GM12872 (cell line): ENCODE measurements at regions not wholly inside any gene's neighbourhood (a gene's known extent, or its start where the extent isn't known, plus 50 kb on each side); places are given as distances from the start of the nearest gene placed in this dataset.
A peak's percentile ranks its signal among the peaks of the same experiment; 100 is the strongest.

Source experiments
- TF ChIP-seq, protein P1 (sequence below): IDR thresholded peaks from 3 replicates; pipeline ENCODE4 v1.5.1; 2011; ENCODE audit warnings: low read depth, mild to moderate bottlenecking, low read length, moderate library complexity; ENCODE audit not compliant: insufficient read depth

DNA sequence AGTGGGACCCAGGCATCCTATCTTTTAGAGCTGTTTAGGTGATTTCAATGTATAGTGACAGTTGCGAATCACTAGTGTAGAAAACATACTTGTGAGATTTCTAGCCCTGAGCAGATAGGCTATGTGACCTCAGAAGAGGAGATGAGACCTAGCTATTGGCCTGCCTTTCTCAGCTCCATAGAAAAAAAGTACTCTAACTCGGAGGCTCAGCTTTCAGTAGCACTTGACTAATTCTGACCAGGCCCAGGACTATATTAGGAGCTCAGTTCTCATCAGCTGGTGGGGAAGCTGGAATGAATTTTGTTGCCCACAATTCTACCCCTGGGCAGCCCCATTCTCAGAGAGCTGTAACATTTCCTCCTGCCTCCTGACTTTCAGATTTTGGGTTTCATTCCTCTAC, 179.9 kb upstream of the NAMPT start:
- TF ChIP-seq, protein P1, sequence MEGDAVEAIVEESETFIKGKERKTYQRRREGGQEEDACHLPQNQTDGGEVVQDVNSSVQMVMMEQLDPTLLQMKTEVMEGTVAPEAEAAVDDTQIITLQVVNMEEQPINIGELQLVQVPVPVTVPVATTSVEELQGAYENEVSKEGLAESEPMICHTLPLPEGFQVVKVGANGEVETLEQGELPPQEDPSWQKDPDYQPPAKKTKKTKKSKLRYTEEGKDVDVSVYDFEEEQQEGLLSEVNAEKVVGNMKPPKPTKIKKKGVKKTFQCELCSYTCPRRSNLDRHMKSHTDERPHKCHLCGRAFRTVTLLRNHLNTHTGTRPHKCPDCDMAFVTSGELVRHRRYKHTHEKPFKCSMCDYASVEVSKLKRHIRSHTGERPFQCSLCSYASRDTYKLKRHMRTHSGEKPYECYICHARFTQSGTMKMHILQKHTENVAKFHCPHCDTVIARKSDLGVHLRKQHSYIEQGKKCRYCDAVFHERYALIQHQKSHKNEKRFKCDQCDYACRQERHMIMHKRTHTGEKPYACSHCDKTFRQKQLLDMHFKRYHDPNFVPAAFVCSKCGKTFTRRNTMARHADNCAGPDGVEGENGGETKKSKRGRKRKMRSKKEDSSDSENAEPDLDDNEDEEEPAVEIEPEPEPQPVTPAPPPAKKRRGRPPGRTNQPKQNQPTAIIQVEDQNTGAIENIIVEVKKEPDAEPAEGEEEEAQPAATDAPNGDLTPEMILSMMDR: no peak

DNA sequence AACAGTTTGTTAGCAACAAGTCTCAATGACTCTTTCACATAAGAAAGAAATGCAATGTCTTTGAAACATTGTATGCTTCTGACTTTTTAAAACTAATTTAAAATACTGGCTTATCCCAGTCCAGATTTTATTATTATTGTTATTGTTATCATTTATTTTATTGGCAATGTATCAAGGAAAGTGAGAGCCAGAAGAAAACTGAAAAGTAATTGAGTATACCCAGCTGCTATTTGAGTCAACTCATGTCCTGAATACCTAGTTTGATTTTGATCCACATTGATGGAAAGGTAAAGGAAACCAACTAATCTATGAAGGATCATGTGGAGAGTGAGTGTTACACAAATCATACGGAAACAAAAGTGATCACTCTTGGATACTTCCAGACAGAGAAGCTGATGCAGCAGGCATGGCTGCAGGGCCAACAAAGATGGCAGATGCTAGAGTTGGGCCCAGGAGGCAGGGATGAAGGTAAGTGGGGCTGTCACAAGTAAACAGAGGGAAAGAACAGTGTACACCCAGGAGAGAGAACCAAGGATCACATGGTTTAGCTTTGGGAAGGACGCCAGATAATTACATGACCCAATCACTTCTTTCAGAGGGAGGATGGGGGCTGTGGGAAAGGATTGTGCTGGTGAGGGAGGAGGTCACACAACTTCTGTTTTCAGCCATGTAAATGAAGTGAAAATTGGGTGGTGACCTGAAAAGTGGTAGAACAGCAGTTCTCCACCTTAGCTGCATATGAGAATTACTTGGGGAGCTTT, 179.2 kb upstream of the NAMPT start:
- TF ChIP-seq, protein P1: no peak

DNA sequence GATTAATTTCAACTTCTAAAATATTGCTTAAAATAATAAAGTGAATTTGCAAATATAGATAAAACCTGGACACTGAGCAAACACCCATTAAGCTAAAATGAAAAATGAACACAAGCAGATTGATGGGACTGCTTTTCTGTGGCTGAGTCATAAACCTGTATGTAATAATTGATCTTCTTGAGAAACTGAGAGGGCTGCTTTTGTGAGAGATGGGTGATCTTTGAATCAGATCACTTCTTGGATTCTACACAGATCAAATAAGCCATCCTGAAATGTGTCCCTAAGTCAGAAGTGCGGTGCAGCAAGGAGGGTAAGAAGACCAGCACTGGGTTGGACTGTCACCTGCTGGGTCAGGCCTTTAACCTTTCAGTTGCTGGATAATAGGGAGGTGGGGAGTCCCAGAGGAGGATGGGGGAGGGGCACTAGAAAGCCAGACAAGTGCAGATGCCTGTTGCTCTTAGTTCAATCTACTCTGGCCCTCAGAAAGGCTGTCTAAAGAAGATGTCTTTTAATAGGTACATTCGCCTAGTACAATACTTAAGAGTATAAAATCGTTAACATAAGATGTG, 178.2 kb upstream of the NAMPT start:
- TF ChIP-seq, protein P1: no peak

DNA sequence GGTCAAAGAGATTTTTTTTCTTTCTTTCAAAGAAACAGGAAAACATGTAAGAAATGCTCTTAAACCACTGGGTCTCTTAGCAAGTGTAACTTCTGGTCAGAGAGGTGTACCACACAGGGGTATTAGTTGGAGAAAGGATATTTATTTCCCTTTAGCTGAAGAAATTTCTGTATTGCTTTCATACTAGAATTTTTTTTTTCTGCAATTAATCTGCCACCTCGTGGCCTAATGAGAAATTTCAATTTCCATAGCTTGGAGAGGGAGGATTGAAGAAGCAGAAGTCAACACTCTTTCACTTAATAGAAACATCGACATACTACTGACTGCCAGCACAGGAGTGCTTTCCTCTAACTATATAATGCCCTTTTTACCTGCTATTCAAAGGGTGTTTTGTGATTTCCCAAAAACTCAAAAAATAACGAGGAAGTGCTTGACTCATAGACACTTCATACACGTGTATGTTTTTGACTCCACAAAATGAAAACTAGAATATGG, 177.6 kb upstream of the NAMPT start:
- TF ChIP-seq, protein P1: peak; percentile 46; the same call in 2 of the 3 replicates

DNA sequence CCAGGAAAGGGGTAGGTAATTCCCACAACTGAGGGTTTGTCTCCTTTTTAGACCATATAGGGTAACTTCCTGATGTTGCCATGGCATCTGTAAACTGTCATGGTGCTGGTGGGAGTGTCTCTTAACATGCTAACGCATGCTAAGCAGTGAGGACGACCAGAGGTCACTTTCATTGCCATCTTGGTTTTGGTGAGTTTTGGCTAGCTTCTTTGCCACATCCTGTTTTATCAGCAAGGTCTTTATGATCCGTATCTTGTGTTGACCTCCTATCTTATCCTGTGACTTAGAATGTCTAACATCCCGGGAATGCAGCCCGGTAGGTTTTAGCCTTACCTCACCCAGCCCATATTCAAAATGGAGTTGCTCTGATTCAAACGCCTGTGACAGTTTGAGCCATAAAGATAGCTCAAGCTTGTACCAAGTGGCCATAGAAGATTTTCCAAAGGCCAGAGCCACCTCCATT, 176.0 kb upstream of the NAMPT start:
- TF ChIP-seq, protein P1: no peak

DNA sequence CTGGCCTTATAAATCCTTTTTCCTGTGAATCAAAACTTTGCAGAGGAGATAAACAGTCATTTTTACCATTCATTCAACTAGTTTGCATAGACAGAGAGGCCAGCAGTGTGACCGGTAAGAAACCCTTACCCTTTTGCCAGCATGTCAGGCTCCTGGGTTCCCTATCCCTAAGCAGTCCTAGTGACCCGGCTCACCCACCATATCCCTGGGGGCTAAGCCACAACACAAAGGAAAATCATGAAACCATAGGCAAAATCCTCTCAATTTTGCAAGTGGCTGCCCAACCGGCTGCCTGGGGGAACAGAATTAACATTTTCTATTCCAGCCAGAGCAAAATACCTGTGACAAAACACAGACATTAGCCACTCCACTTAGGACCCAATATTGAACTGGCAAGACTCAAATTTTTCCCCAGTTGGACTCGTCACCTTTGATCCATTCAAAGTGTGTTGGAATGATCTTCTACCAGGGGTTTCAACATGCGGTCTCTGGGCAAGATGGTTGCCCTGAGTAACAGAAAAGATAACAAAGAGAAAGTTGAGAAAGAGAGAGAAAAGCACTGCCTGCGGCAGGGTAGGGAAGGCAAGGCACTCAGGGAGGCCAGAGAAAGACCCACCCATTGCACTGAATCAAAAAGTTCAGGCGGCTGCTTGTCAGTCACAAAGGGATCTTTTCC, 174.8 kb upstream of the NAMPT start:
- TF ChIP-seq, protein P1: no peak

DNA sequence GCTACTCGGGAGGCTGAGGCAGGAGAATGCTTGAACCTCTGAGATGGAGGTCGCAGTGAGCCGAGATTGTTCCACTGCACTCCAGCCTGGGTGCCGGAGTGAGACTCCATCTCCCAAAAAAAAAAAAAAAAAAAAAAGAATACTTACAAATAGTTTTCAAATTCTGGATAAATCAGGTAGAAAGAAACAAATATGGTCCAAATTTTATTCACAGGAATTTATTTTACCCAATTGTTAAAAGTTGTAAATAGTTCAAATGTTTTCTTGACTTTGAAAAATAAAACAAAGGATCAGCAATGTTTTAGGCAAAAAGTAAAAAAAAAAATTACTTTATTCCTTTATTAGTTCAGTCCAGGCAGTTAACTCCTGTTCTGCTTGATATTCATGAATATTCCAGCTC, 172.9 kb upstream of the NAMPT start:
- TF ChIP-seq, protein P1: no peak
